ENCODE measurements at regions not wholly inside any gene's neighbourhood (a gene's known extent, or its start where the extent isn't known, plus 50 kb on each side); places are given as distances from the start of the nearest gene placed in this dataset.
"Not testable (repeated sequence)": the region's sequence is repeated elsewhere in the genome, so short reads cannot be mapped to it uniquely, and the experiment has no call there.

- H3K27ac ChIP-seq; H3K9me3 ChIP-seq; ATAC-seq; H3K27me3 ChIP-seq; intact Hi-C loops (cut with DNase I); H3K4me1 ChIP-seq; FAIRE-seq; H3K36me3 ChIP-seq; H3K4me3 ChIP-seq; DNase-seq: not testable (repeated sequence)
- WGBS, 2 donors: 22 to 27% methylated on average over 3 of the region's 3 CpGs
Observed at GRCh38 chr22:11352287-11352686, 4175.7 kb upstream of the OR11H1 start.

DNA sequence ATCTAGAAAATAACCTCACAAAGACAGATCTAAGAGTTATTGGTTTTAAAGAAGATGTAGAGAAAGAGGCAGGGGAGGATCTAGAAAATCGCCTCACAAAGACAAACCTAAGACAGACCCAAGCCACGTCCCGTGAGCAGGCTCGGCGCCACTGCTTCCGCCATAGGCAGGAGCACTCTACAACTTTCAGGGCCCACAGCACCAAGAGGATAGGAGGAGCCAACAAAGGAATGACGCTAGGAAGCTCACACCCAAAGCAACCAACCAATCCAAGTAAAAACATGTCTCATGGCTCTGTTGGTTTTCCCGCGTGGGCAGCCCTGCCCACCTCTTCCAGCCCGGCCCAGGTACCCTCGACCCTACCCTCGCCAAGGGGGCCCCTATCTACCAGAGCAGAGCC, 4167.4 kb upstream of the OR11H1 start:
- no peaks in the 10 kb centered on the region for H3K36me3 ChIP-seq
- H3K27me3 ChIP-seq: no peaks in the 10 kb centered on the region
- peak in 2 of 6 donors; percentile 36 to 49 for DNase-seq
- no peak overlapping the region for H3K27ac ChIP-seq
- no peaks in the 10 kb centered on the region for H3K4me1 ChIP-seq
- no peaks in the 10 kb centered on the region for H3K9me3 ChIP-seq
- intact Hi-C loops (cut with DNase I): no loop called here
- TF ChIP-seq, protein P1, sequence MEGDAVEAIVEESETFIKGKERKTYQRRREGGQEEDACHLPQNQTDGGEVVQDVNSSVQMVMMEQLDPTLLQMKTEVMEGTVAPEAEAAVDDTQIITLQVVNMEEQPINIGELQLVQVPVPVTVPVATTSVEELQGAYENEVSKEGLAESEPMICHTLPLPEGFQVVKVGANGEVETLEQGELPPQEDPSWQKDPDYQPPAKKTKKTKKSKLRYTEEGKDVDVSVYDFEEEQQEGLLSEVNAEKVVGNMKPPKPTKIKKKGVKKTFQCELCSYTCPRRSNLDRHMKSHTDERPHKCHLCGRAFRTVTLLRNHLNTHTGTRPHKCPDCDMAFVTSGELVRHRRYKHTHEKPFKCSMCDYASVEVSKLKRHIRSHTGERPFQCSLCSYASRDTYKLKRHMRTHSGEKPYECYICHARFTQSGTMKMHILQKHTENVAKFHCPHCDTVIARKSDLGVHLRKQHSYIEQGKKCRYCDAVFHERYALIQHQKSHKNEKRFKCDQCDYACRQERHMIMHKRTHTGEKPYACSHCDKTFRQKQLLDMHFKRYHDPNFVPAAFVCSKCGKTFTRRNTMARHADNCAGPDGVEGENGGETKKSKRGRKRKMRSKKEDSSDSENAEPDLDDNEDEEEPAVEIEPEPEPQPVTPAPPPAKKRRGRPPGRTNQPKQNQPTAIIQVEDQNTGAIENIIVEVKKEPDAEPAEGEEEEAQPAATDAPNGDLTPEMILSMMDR (IDR thresholded peaks at IDR 0.05): no peak
- no peak for FAIRE-seq
- WGBS, 2 donors: 51 to 52% methylated on average over 12 of the region's 12 CpGs
- H3K4me3 ChIP-seq: no peak overlapping the region
- no peak for ATAC-seq

DNA sequence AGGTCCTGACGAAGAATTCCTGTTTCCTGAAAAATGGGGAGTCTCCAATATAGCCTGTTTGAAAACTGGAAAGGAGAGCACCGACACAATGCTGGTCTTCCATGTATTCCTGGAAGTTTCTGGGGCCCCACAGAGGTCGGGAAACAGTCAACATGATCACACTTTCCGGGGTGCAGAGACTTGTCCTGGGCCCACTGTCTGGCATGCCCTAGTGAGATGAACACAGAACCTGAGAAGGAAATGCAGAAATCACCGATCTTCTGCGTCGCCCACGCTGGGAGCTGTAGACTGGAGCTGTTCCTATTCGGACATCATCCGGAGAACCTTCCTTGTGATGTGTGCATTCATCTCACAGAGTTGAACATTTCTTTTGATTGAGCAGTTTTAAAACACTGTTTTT, 4166.5 kb upstream of the OR11H1 start:
- WGBS, 2 donors: 59 to 60% methylated on average over 10 of the region's 10 CpGs
- ATAC-seq: not testable (repeated sequence)

GRCh38 chr22:11369612-11370307, 4158.2 kb upstream of the OR11H1 start:
- not testable (repeated sequence) for DNase-seq, H3K9me3 ChIP-seq, FAIRE-seq

More for the DNA sequence above, 4166.5 kb upstream of the OR11H1 start:
- FAIRE-seq; H3K27ac ChIP-seq; intact Hi-C loops (cut with DNase I); H3K4me3 ChIP-seq; H3K27me3 ChIP-seq; H3K9me3 ChIP-seq; H3K36me3 ChIP-seq; H3K4me1 ChIP-seq: not testable (repeated sequence)
- DNase-seq: peak in 1 of 6 donors; percentile 20

DNA sequence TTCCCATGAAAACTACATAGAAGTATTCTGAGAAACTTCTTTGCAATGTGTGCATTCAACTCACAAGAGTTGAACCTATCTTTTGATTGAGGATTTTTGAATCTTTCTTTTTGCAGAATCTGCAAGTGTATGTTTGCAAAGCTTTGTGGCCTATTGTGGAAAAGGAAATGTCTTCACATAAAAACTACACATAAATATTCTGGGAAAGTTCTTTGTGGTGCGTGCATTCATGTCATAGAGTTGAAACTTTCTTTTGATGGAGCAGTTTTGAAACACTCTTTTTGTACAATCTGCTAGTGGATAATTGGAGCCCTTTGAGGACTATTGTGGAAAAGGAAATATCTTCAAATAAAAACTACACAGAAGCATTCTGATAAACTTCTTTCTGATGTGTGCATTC, 4157.7 kb upstream of the OR11H1 start:
- H3K27ac ChIP-seq; H3K4me1 ChIP-seq; DNase-seq; H3K4me3 ChIP-seq; FAIRE-seq; H3K36me3 ChIP-seq; ATAC-seq; intact Hi-C loops (cut with DNase I); H3K9me3 ChIP-seq; H3K27me3 ChIP-seq: not testable (repeated sequence)
- no CpG with 5 or more reads among the region's 1 CpG for WGBS, 2 donors

More at GRCh38 chr22:11369612-11370307, 4158.2 kb upstream of the OR11H1 start:
- 45 to 55% methylated on average over 1 of the region's 2 CpGs for WGBS, 2 donors
- H3K4me1 ChIP-seq; H3K4me3 ChIP-seq; ATAC-seq; H3K27me3 ChIP-seq; H3K36me3 ChIP-seq; intact Hi-C loops (cut with DNase I); H3K27ac ChIP-seq: not testable (repeated sequence)
